Epithelial cell of proximal tubule (primary cell): ENCODE measurements at regions not wholly inside any gene's neighbourhood (a gene's known extent, or its start where the extent isn't known, plus 50 kb on each side); places are given as distances from the start of the nearest gene placed in this dataset.

Experiments used
- DNase-seq: peaks from one replicate; pipeline ENCODE4 v3.0.0-alpha.2; 2011; ENCODE audit warnings: low read depth
- H3K4me3 ChIP-seq: 2 replicates; pipeline ENCODE4 v1.5.1; 2011; ENCODE audit warnings: low read depth, mild to moderate bottlenecking, low read length
- TF ChIP-seq, protein P1 (sequence below): conservative IDR thresholded peaks from 2 replicates; pipeline ENCODE4 v1.5.1; 2012; ENCODE audit warnings: low read depth, mild to moderate bottlenecking, low read length

DNA sequence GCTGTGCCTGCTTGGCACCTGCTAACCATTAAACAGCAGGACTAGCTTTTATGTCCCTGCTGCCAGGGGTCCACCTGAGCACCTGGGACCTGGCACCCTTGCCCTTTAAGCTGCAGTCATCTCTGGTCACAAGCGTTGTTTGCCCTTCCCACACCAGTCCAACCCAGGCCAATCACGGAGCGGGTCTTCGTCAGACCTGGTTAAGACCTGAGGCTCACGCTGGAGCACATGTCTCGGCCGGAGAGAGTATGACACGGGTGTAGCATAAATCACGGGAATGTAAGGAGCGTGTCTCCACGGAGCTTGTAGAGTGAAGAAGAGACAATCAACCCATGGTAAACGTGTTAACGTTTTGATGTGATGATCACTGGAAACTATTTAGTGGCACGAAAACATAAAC lies 847.3 kb downstream of the BRD1 start:
- TF ChIP-seq, protein P1, sequence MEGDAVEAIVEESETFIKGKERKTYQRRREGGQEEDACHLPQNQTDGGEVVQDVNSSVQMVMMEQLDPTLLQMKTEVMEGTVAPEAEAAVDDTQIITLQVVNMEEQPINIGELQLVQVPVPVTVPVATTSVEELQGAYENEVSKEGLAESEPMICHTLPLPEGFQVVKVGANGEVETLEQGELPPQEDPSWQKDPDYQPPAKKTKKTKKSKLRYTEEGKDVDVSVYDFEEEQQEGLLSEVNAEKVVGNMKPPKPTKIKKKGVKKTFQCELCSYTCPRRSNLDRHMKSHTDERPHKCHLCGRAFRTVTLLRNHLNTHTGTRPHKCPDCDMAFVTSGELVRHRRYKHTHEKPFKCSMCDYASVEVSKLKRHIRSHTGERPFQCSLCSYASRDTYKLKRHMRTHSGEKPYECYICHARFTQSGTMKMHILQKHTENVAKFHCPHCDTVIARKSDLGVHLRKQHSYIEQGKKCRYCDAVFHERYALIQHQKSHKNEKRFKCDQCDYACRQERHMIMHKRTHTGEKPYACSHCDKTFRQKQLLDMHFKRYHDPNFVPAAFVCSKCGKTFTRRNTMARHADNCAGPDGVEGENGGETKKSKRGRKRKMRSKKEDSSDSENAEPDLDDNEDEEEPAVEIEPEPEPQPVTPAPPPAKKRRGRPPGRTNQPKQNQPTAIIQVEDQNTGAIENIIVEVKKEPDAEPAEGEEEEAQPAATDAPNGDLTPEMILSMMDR = no peak
- H3K4me3 ChIP-seq = no peak overlapping the region
- DNase-seq = no peak

- no peak overlapping the region for H3K4me3 ChIP-seq
- no peak for DNase-seq
- TF ChIP-seq, protein P1 = peak; percentile 14
Measured at GRCh38 chr22:48979482-48979881, 848.2 kb downstream of the BRD1 start.

DNA sequence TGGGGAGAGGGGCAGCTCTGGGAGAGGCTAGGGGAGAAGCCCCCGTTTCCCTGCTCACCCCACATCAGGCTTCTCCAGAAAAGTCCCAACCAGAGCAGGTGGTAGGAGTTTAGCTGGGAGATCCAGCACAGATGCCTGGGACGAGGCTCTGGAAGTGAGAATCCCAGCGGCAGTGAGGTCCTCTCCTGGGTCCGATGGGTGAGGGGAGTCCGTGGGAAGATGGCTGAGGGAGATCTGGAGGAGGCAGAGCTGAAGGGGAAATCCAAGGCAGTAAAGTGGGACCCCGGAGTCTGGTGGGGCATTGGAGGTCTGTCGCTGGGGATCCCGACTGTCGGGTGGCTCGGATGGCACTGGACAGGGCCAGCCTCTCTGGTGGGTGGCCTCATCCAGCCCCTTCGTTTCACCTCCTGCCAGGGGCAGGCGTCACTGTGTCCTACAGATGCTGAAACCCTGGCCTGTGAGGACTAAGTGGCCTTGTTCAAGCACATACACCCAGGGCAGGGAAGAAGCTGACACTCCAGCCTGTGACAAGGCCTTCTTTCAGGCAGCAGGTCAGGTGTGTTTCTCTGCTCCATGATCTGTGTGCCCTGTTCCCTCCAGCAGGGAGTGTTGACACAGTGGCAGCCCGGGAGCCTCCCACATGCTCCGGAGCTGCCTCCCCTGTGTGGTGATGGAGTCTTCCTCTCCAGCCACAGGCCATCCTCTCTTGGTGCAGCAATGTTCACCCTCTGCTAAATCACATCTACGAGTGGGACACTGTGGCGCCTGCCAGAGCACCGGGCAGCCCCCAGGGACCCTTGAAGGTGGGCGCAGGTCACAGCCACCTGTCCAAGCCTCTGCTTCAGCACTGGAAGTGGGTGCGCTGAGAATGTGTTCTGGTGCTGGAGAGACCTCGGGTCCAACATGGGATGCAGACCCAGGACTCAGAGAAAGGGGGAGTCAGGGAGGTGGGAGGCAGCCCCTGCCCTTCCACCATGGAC lies 850.8 kb downstream of the BRD1 start:
- TF ChIP-seq, protein P1 = no peak
- DNase-seq = no peak
- H3K4me3 ChIP-seq = no peak overlapping the region

DNA sequence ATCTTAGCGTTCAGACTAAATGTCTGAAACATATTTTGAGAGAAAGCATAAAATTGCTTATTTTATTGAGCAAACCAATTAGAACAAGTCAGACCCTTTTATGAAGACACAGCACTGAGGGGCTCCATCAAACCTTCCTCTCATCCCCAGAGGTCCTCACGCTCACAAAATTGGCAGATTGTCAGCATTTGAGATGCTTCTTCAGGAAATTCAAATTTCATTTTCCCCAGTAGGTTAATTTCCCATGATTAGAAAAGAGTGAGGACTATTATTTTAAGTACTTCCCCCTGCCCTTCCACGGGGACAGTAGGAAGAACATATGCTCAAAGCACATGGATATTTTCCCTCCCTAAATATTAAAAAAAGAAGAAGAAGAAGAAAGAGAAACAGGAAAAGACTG lies 851.8 kb downstream of the BRD1 start:
- DNase-seq = no peak
- no peak overlapping the region for H3K4me3 ChIP-seq
- TF ChIP-seq, protein P1 = no peak

- H3K4me3 ChIP-seq = no peak overlapping the region
- TF ChIP-seq, protein P1 = no peak
- DNase-seq = no peak
Measured at GRCh38 chr22:48975316-48975741, 852.3 kb downstream of the BRD1 start.

GRCh38 chr22:48974443-48975315 lies 853.0 kb downstream of the BRD1 start:
- no peak overlapping the region for H3K4me3 ChIP-seq
- no peak for DNase-seq
- TF ChIP-seq, protein P1 = no peak
